ENCODE measurements at regions not wholly inside any gene's neighbourhood (a gene's known extent, or its start where the extent isn't known, plus 50 kb on each side); places are given as distances from the start of the nearest gene placed in this dataset.
A peak's percentile ranks its signal among the peaks of the same experiment; 100 is the strongest.

DNA sequence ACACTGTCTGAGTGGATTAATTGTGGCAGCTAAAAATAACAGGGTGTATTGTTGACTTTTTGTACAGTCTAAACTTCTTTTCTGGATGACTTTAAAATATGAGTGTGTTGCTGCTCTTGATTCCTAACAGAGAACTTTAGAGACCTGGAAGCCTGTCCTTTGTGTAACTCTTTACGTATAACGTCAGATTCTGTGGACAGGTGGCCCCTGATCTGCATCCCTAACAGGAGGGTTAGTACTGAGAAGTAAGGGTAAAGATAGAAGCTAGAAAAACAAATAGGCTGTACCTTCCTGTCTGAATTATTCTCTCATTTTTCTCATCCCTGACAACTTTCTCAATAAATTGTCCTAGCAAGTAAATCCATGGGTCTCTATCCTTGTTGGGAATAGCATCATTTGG lies 105.7 kb upstream of the LIMCH1 start:
- TF ChIP-seq, protein P1, sequence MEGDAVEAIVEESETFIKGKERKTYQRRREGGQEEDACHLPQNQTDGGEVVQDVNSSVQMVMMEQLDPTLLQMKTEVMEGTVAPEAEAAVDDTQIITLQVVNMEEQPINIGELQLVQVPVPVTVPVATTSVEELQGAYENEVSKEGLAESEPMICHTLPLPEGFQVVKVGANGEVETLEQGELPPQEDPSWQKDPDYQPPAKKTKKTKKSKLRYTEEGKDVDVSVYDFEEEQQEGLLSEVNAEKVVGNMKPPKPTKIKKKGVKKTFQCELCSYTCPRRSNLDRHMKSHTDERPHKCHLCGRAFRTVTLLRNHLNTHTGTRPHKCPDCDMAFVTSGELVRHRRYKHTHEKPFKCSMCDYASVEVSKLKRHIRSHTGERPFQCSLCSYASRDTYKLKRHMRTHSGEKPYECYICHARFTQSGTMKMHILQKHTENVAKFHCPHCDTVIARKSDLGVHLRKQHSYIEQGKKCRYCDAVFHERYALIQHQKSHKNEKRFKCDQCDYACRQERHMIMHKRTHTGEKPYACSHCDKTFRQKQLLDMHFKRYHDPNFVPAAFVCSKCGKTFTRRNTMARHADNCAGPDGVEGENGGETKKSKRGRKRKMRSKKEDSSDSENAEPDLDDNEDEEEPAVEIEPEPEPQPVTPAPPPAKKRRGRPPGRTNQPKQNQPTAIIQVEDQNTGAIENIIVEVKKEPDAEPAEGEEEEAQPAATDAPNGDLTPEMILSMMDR (IDR thresholded peaks at IDR 0.05), result no peak
- no peak for TF ChIP-seq EP300 (IDR thresholded peaks at IDR 0.05)
- TF ChIP-seq POLR2A (IDR thresholded peaks at IDR 0.05), result no peak
- Histone ChIP-seq H3K27ac (no peak overlapping the region), H3K4me1 (peaks cover 0 to 66% (median 6%) of the 10 kb centered on the region in 4 donors)

GRCh38 chr4:41432881-41433280 lies 105.1 kb upstream of the LIMCH1 start:
- Histone ChIP-seq H3K36me3 (no peaks in the 10 kb centered on the region), H3K4me3 (no peak overlapping the region), H3K27ac (peak overlapping the region in 2 of 4 donors; percentile 55 to 75), H3K4me1 (peaks cover 0 to 66% (median 6%) of the 10 kb centered on the region in 4 donors), H3K27me3 (no peaks in the 10 kb centered on the region), H3K9me3 (peaks cover 0 to 4% (median 0%) of the 10 kb centered on the region in 4 donors)
- TF ChIP-seq, protein P1 (IDR thresholded peaks at IDR 0.05), result no peak
- TF ChIP-seq EP300 (IDR thresholded peaks at IDR 0.05) (peak in 1 of 2 donors; percentile 37), POLR2A (IDR thresholded peaks at IDR 0.05) (no peak)
- no peak for DNase-seq (ENCODE audit: low spot score in 2 of 2)
- 44 to 50% methylated on average over 5 of the region's 5 CpGs for WGBS, 2 donors

More for the DNA sequence above, 105.7 kb upstream of the LIMCH1 start:
- Histone ChIP-seq H3K4me3 (no peak overlapping the region), H3K9me3 (peaks cover 0 to 4% (median 0%) of the 10 kb centered on the region in 4 donors), H3K36me3 (no peaks in the 10 kb centered on the region), H3K27me3 (no peaks in the 10 kb centered on the region)
- WGBS, 2 donors, result 71 to 87% methylated on average over 2 of the region's 2 CpGs
- no peak for DNase-seq (ENCODE audit: low spot score in 2 of 2)

- Histone ChIP-seq H3K27me3 (no peaks in the 10 kb centered on the region), H3K4me3 (no peak overlapping the region), H3K36me3 (no peaks in the 10 kb centered on the region), H3K27ac (peak overlapping the region in 3 of 4 donors; percentile 15 to 75 (median 55)), H3K4me1 (peaks cover 0 to 64% (median 6%) of the 10 kb centered on the region in 4 donors), H3K9me3 (peaks cover 0 to 4% (median 0%) of the 10 kb centered on the region in 4 donors)
- no peak for DNase-seq (ENCODE audit: low spot score in 2 of 2)
- 71 to 76% methylated on average over 3 of the region's 3 CpGs for WGBS, 2 donors
- TF ChIP-seq, protein P1 (IDR thresholded peaks at IDR 0.05), result no peak
- TF ChIP-seq POLR2A (IDR thresholded peaks at IDR 0.05) (no peak), EP300 (IDR thresholded peaks at IDR 0.05) (no peak)
These were observed 104.6 kb upstream of the LIMCH1 start for GRCh38 chr4:41433361-41433760.

DNA sequence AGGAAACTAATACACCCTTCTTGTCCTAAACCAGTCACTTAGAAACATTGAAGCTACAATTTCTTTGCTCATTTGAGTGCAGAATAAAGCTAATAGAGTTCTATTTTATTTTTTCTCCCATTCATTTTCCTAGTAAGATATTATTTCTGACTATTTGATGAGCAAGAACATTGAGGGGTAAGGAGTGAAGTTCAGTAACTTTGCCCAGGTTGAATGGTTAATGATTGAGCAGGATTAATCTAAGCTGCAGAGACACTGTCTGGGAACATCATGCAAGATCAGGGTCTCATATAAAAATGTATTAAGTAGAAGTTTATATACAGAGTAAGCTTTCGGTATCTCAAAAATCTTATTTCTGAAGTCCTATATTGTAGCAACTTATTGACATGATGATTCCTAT lies 102.4 kb upstream of the LIMCH1 start:
- H3K4me3 ChIP-seq, result no peak overlapping the region
- H3K4me1 ChIP-seq, result peaks cover 0 to 51% (median 6%) of the 10 kb centered on the region in 4 donors
- DNase-seq (ENCODE audit: low spot score in 2 of 2), result no peak
- H3K27me3 ChIP-seq, result no peaks in the 10 kb centered on the region
- WGBS, 2 donors, result 100% methylated on average over 1 of the region's 1 CpG
- TF ChIP-seq, protein P1 (IDR thresholded peaks at IDR 0.05), result no peak
- TF ChIP-seq POLR2A (IDR thresholded peaks at IDR 0.05) (no peak), EP300 (IDR thresholded peaks at IDR 0.05) (no peak)
- H3K9me3 ChIP-seq, result no peaks in the 10 kb centered on the region
- peak overlapping the region in 1 of 4 donors; percentile 75 for H3K27ac ChIP-seq
- H3K36me3 ChIP-seq, result no peaks in the 10 kb centered on the region

- no peak for DNase-seq (ENCODE audit: low spot score in 2 of 2)
- Histone ChIP-seq H3K4me1 (peaks cover 0 to 44% (median 6%) of the 10 kb centered on the region in 4 donors), H3K27ac (peak overlapping the region in 1 of 4 donors; percentile 21), H3K27me3 (no peaks in the 10 kb centered on the region), H3K4me3 (no peak overlapping the region), H3K36me3 (no peaks in the 10 kb centered on the region), H3K9me3 (no peaks in the 10 kb centered on the region)
- WGBS, 2 donors, result 71 to 88% methylated on average over 4 of the region's 4 CpGs
- no peak for TF ChIP-seq EP300 (IDR thresholded peaks at IDR 0.05)
- TF ChIP-seq, protein P1 (IDR thresholded peaks at IDR 0.05), result no peak
- no peak for TF ChIP-seq POLR2A (IDR thresholded peaks at IDR 0.05)
These were observed 101.5 kb upstream of the LIMCH1 start for GRCh38 chr4:41436419-41436818.
